HepG2 (cell line): ENCODE measurements at regions not wholly inside any gene's neighbourhood (a gene's known extent, or its start where the extent isn't known, plus 50 kb on each side); places are given as distances from the start of the nearest gene placed in this dataset.

Experiments
- DMAP1 ChIP-seq: IDR thresholded peaks from 2 replicates; pipeline ENCODE4 v1.6.1; 2016
- FOXP1 ChIP-seq, 2 experiments: fragments of 450-650 bp in 1 of 2; IDR thresholded peaks; 2 replicates each; pipeline ENCODE4 v1.6.1; 2017 to 2018; ENCODE audit warnings: antibody characterized with exemption in 1 of 2
- GATAD2A ChIP-seq: IDR thresholded peaks from 2 replicates; pipeline ENCODE4 v1.6.1; 2016
- HHEX ChIP-seq: IDR thresholded peaks from 2 replicates; pipeline ENCODE4 v1.6.1; 2016; ENCODE audit warnings: control low read depth
- HOXA3 ChIP-seq: sonication (generic); formaldehyde crosslinking; IDR thresholded peaks from 2 replicates; pipeline ENCODE4 v1.5.0; 2020; ENCODE audit warnings: missing genetic modification reagents
- IRF9 ChIP-seq: sonication (generic); formaldehyde crosslinking; IDR thresholded peaks from 2 replicates; pipeline ENCODE4 v1.8.0; 2022; ENCODE audit warnings: missing genetic modification reagents, mild to moderate bottlenecking, borderline replicate concordance
- NONO ChIP-seq, 2 experiments: fragments of 450-650 bp in 1 of 2; sonication (generic) in 1 of 2; formaldehyde crosslinking in 1 of 2; IDR thresholded peaks in 1 of 2; conservative IDR thresholded peaks in 1 of 2; 2 replicates each; pipeline versions ENCODE4 v1.6.1 to v1.8.0; 2017 to 2022; ENCODE audit warnings: mild to moderate bottlenecking in 1 of 2, missing genetic modification reagents in 1 of 2, moderate library complexity in 1 of 2
- PHF8 ChIP-seq: sonication (generic); formaldehyde crosslinking; IDR thresholded peaks from 2 replicates; pipeline ENCODE4 v1.5.0; 2020; ENCODE audit warnings: missing genetic modification reagents
- REST ChIP-seq, 2 experiments: IDR thresholded peaks; 2 replicates each; pipeline ENCODE4 v1.6.1; 2011 to 2012; ENCODE audit warnings: low read length in 2 of 2, borderline replicate concordance in 1 of 2, low read depth in 1 of 2, mild to moderate bottlenecking in 1 of 2, moderate library complexity in 1 of 2
- SCMH1 ChIP-seq: sonication (generic); formaldehyde crosslinking; IDR thresholded peaks from 2 replicates; pipeline ENCODE4 v1.9.0; 2021; ENCODE audit warnings: missing genetic modification reagents, mild to moderate bottlenecking, borderline replicate concordance
- SNAPC2 ChIP-seq: sonication (generic); formaldehyde crosslinking; IDR thresholded peaks from 2 replicates; pipeline ENCODE4 v1.8.1; 2022; ENCODE audit warnings: mild to moderate bottlenecking, missing genetic modification reagents
- ZBTB49 ChIP-seq: sonication (generic); formaldehyde crosslinking; IDR thresholded peaks from 2 replicates; pipeline ENCODE4 v1.4.0; 2020; ENCODE audit warnings: missing genetic modification reagents, borderline replicate concordance
- ZNF205 ChIP-seq: IDR thresholded peaks from 2 replicates; pipeline ENCODE4 v1.6.1; 2018; ENCODE audit warnings: missing biosample characterization, missing genetic modification reagents
- ZNF274 ChIP-seq: sonication (generic); formaldehyde crosslinking; IDR thresholded peaks from 2 replicates; pipeline ENCODE4 v1.5.1; 2020; ENCODE audit warnings: mild to moderate bottlenecking, missing genetic modification reagents
- ZNF333 ChIP-seq: sonication (generic); formaldehyde crosslinking; IDR thresholded peaks from 2 replicates; pipeline ENCODE4 v1.4.0; 2020; ENCODE audit warnings: mild to moderate bottlenecking, missing genetic modification reagents, borderline replicate concordance
- ZNF597 ChIP-seq: sonication (generic); formaldehyde crosslinking; IDR thresholded peaks from 2 replicates; pipeline ENCODE4 v1.5.0; 2020; ENCODE audit warnings: missing genetic modification reagents
- ZNF710 ChIP-seq: sonication (generic); formaldehyde crosslinking; IDR thresholded peaks from 2 replicates; pipeline ENCODE4 v1.5.0; 2020; ENCODE audit warnings: mild to moderate bottlenecking, missing genetic modification reagents, borderline replicate concordance
- ZNF761 ChIP-seq: sonication (generic); formaldehyde crosslinking; conservative IDR thresholded peaks from 2 replicates; pipeline ENCODE4 v1.4.0; 2020; ENCODE audit warnings: mild to moderate bottlenecking, missing genetic modification reagents
- ZNF772 ChIP-seq: sonication (generic); formaldehyde crosslinking; IDR thresholded peaks from 2 replicates; pipeline ENCODE4 v1.5.0; 2020; ENCODE audit warnings: mild to moderate bottlenecking, missing genetic modification reagents
- ZSCAN25 ChIP-seq: sonication (generic); formaldehyde crosslinking; IDR thresholded peaks from 2 replicates; pipeline ENCODE4 v1.8.0; 2022; ENCODE audit warnings: mild to moderate bottlenecking, missing genetic modification reagents

- TF ChIP-seq REST (IDR thresholded peaks at IDR 0.05; ENCODE audit: borderline replicate concordance in 1 of 2, low read depth in 1 of 2, low read length in 2 of 2) (peak in 1 of 2 experiments; percentile 4; a peak in 1 of 4 replicates), ZNF274 (CRISPR knock-in tag) (peak; percentile 53; the same call in 1 of the 2 replicates), ZNF333 (no peak), ZNF710 (CRISPR knock-in tag) (peak; percentile 89; the same call in 1 of the 2 replicates), ZNF597 (no peak), ZBTB49 (CRISPR knock-in tag) (peak; percentile 68; the same call in 1 of the 2 replicates), IRF9 (CRISPR knock-in tag) (0 out of 2 replicates have a peak, but pooled peaks have one; percentile 63), ZNF761 (CRISPR knock-in tag) (0 out of 2 replicates have a peak, but pooled peaks have one; percentile 60), HHEX (CRISPR knock-in tag) (peak; percentile 86), NONO (IDR thresholded peaks at IDR 0.05) (no peak), NONO (CRISPR knock-in tag; conservative IDR thresholded peaks at IDR 0.05) (peak; percentile 88), FOXP1 (IDR thresholded peaks at IDR 0.05) (0 out of 2 replicates have a peak, but pooled peaks have one; percentile 42), FOXP1 (CRISPR knock-in tag; IDR thresholded peaks at IDR 0.05) (peak; percentile 87), ZSCAN25 (CRISPR knock-in tag) (peak; percentile 38; the same call in 1 of the 2 replicates), ZNF205 (CRISPR knock-in tag) (peak; percentile 94), DMAP1 (peak; percentile 81), PHF8 (CRISPR knock-in tag) (no peak; the same call in 1 of the 2 replicates), GATAD2A (peak; percentile 99), HOXA3 (CRISPR knock-in tag) (peak; percentile 95), ZNF772 (CRISPR knock-in tag) (peak; percentile 96), SNAPC2 (CRISPR knock-in tag) (peak; percentile 80; the same call in 1 of the 2 replicates), SCMH1 (CRISPR knock-in tag) (no peak)
Observed at GRCh38 chr6:16821834-16822264, 60.6 kb upstream of the ATXN1 start (continued).
